ENCODE measurements at regions not wholly inside any gene's neighbourhood (a gene's known extent, or its start where the extent isn't known, plus 50 kb on each side); places are given as distances from the start of the nearest gene placed in this dataset.

GRCh38 chr9:108547411-108548135, 308.2 kb downstream of the ACTL7B start:
- no peak overlapping the region for H3K4me3 ChIP-seq (replicated peaks; ENCODE audit: low read depth, low read length)
- no peak for TF ChIP-seq CTCF (IDR thresholded peaks at IDR 0.05; ENCODE audit: low read depth, low read length, missing control alignments)
- no peak for DNase-seq (ENCODE audit: extremely low read depth, low read depth)

GRCh38 chr9:108546215-108546614, 309.6 kb downstream of the ACTL7B start:
- TF ChIP-seq CTCF (IDR thresholded peaks at IDR 0.05; ENCODE audit: low read depth, low read length, missing control alignments), result no peak
- no peak for DNase-seq (ENCODE audit: extremely low read depth, low read depth)
- H3K4me3 ChIP-seq (replicated peaks; ENCODE audit: low read depth, low read length), result no peak overlapping the region

- no peak for TF ChIP-seq CTCF (IDR thresholded peaks at IDR 0.05; ENCODE audit: low read depth, low read length, missing control alignments)
- no peak for DNase-seq (ENCODE audit: extremely low read depth, low read depth)
- no peak overlapping the region for H3K4me3 ChIP-seq (replicated peaks; ENCODE audit: low read depth, low read length)
Observed at GRCh38 chr9:108545436-108545835, 310.4 kb downstream of the ACTL7B start.

- DNase-seq (ENCODE audit: extremely low read depth, low read depth), result no peak
- no peak overlapping the region for H3K4me3 ChIP-seq (replicated peaks; ENCODE audit: low read depth, low read length)
- TF ChIP-seq CTCF (IDR thresholded peaks at IDR 0.05; ENCODE audit: low read depth, low read length, missing control alignments), result no peak
Observed at GRCh38 chr9:108544866-108545265, 310.9 kb downstream of the ACTL7B start.

GRCh38 chr9:108543251-108543778, 312.5 kb downstream of the ACTL7B start:
- DNase-seq (ENCODE audit: extremely low read depth, low read depth), result peak; percentile 35
- no peak for TF ChIP-seq CTCF (IDR thresholded peaks at IDR 0.05; ENCODE audit: low read depth, low read length, missing control alignments)
- H3K4me3 ChIP-seq (replicated peaks; ENCODE audit: low read depth, low read length), result no peak overlapping the region

- H3K4me3 ChIP-seq (replicated peaks; ENCODE audit: low read depth, low read length), result no peak overlapping the region
- no peak for TF ChIP-seq CTCF (IDR thresholded peaks at IDR 0.05; ENCODE audit: low read depth, low read length, missing control alignments)
- no peak for DNase-seq (ENCODE audit: extremely low read depth, low read depth)
Observed at GRCh38 chr9:108537756-108538155, 318.0 kb downstream of the ACTL7B start.

Measured in HFF-Myc (cell line).